Fibroblast of lung (primary cell): ENCODE measurements at regions not wholly inside any gene's neighbourhood (a gene's known extent, or its start where the extent isn't known, plus 50 kb on each side); places are given as distances from the start of the nearest gene placed in this dataset.

Experiments used
- CTCF ChIP-seq, 2 donors: IDR thresholded peaks in 1 of 2; conservative IDR thresholded peaks in 1 of 2; 1 replicate in 1 of 2; 2 replicates in 1 of 2; pipeline ENCODE4 v1.5.1; 2011 to 2012; ENCODE audit warnings: low read length in 2 of 2, control low read depth in 1 of 2, inconsistent platforms in 1 of 2, low read depth in 1 of 2, mild to moderate bottlenecking in 1 of 2
- EZH2 ChIP-seq: IDR thresholded peaks from 2 replicates; pipeline ENCODE4 v1.5.1; 2012; ENCODE audit warnings: low read length, control low read depth, mild to moderate bottlenecking; ENCODE audit errors: missing control alignments

GRCh38 chr9:73919712-73920111 lies 577.4 kb upstream of the RORB start:
- TF ChIP-seq EZH2 (no peak), CTCF (conservative IDR thresholded peaks at IDR 0.05 in 1 of 2, IDR thresholded peaks at IDR 0.05 in 1 of 2; ENCODE audit: low read depth in 1 of 2, low read length in 2 of 2) (no peak)
